GM23338 (cell line): ENCODE measurements at regions not wholly inside any gene's neighbourhood (a gene's known extent, or its start where the extent isn't known, plus 50 kb on each side); places are given as distances from the start of the nearest gene placed in this dataset.

Source experiments
- ATAC-seq: fragments of 200-7000 bp; cut with Tn5 transposase; 3 replicates; pipeline ENCODE4 v1.9.1; 2020
- DNase-seq: peaks from one replicate; pipeline ENCODE4 v3.0.0-alpha.2; 2015; ENCODE audit warnings: low spot score
- H2AFZ ChIP-seq: fragments of 200-600 bp; sonication (generic); 2 replicates; pipeline ENCODE4 v1.8.0; 2016; ENCODE audit warnings: antibody characterized with exemption, mild to moderate bottlenecking, moderate library complexity
- H3F3A ChIP-seq: fragments of 200-600 bp; sonication (generic); replicated peaks from 2 replicates; pipeline ENCODE4 v1.8.0; 2017; ENCODE audit warnings: antibody characterized with exemption, mixed run types, low read depth
- H3K27ac ChIP-seq: fragments of 200-600 bp; sonication (generic); 2 replicates; pipeline ENCODE4 v1.6.1; 2016; ENCODE audit warnings: low read depth
- H3K27me3 ChIP-seq: fragments of 200-600 bp; sonication (generic); 2 replicates; pipeline ENCODE4 v1.8.0; 2016; ENCODE audit warnings: mild to moderate bottlenecking, mixed run types, moderate library complexity; ENCODE audit not compliant: insufficient read depth
- H3K36me3 ChIP-seq: fragments of 200-600 bp; sonication (generic); 2 replicates; pipeline ENCODE4 v1.8.0; 2016; ENCODE audit warnings: mild to moderate bottlenecking; ENCODE audit not compliant: insufficient read depth
- H3K4me1 ChIP-seq: fragments of 200-600 bp; sonication (generic); 2 replicates; pipeline ENCODE4 v1.8.0; 2016; ENCODE audit warnings: mild to moderate bottlenecking, moderate library complexity; ENCODE audit not compliant: insufficient read depth
- H3K4me2 ChIP-seq: fragments of 200-600 bp; sonication (generic); 2 replicates; pipeline ENCODE4 v1.7.1; 2017; ENCODE audit warnings: mixed run types
- H3K4me3 ChIP-seq: fragments of 200-600 bp; sonication (generic); 2 replicates; pipeline ENCODE4 v1.6.1; 2016; ENCODE audit warnings: mixed run types
- H3K79me2 ChIP-seq: fragments of 200-600 bp; sonication (generic); replicated peaks from 2 replicates; pipeline ENCODE4 v1.8.0; 2017; ENCODE audit warnings: mild to moderate bottlenecking; ENCODE audit not compliant: insufficient read depth
- H3K9me2 ChIP-seq: fragments of 200-600 bp; sonication (generic); 2 replicates; pipeline ENCODE4 v1.8.0; 2017; ENCODE audit not compliant: insufficient read depth
- H4K20me1 ChIP-seq: fragments of 200-600 bp; sonication (generic); replicated peaks from 2 replicates; pipeline ENCODE4 v1.8.0; 2017; ENCODE audit warnings: mild to moderate bottlenecking; ENCODE audit not compliant: insufficient read depth
- H3K27ac Mint-ChIP-seq: 2 replicates; pipeline ENCODE4 v1.8.0; 2020; ENCODE audit warnings: inconsistent platforms, mild to moderate bottlenecking, moderate library complexity, mixed read lengths
- H3K27me3 Mint-ChIP-seq: 3 replicates; pipeline ENCODE4 v1.8.0; 2022; ENCODE audit warnings: low read depth, mild to moderate bottlenecking, moderate library complexity, mixed read lengths, inconsistent platforms; ENCODE audit not compliant: insufficient read depth, poor library complexity
- H3K36me3 Mint-ChIP-seq: 3 replicates; pipeline ENCODE4 v1.8.0; 2021; ENCODE audit warnings: low read depth, mild to moderate bottlenecking, inconsistent platforms, moderate library complexity, mixed read lengths
- H3K4me1 Mint-ChIP-seq: 3 replicates; pipeline ENCODE4 v1.8.0; 2020; ENCODE audit warnings: mild to moderate bottlenecking, inconsistent platforms, mixed read lengths
- H3K4me3 Mint-ChIP-seq: 3 replicates; pipeline ENCODE4 v1.8.0; 2021; ENCODE audit warnings: moderate library complexity, mild to moderate bottlenecking, inconsistent platforms, mixed read lengths
- H3K9me3 Mint-ChIP-seq: 3 replicates; pipeline ENCODE4 v1.8.0; 2020; ENCODE audit warnings: moderate library complexity, mild to moderate bottlenecking, inconsistent platforms, mixed read lengths
- CREB1 ChIP-seq: fragments of 250-450 bp; sonication (Bioruptor Pico); IDR thresholded peaks from 2 replicates; pipeline ENCODE4 v1.5.0; 2020; ENCODE audit warnings: low read depth, mild to moderate bottlenecking, moderate library complexity
- EZH2 ChIP-seq: fragments of 200-600 bp; sonication (generic); IDR thresholded peaks from one replicate; pipeline ENCODE4 v1.8.0; 2017; ENCODE audit warnings: antibody characterized with exemption, mild to moderate bottlenecking, low read depth; ENCODE audit not compliant: unreplicated experiment
- JUNB ChIP-seq: IDR thresholded peaks from one replicate; pipeline ENCODE4 v1.6.1; 2016; ENCODE audit warnings: antibody characterized with exemption; ENCODE audit not compliant: unreplicated experiment
- NANOG ChIP-seq: IDR thresholded peaks from 2 replicates; pipeline ENCODE4 v1.6.1; 2016; ENCODE audit warnings: antibody characterized with exemption, borderline replicate concordance
- POLR2AphosphoS5 ChIP-seq: IDR thresholded peaks from 2 replicates; pipeline ENCODE4 v1.6.1; 2016; ENCODE audit warnings: antibody characterized with exemption, low read depth
- ZNF114 ChIP-seq: fragments of 250-450 bp; sonication (Bioruptor Pico); IDR thresholded peaks from 2 replicates; pipeline ENCODE4 v1.5.0; 2020; ENCODE audit warnings: mild to moderate bottlenecking, moderate library complexity
- ZNF331 ChIP-seq: fragments of 250-450 bp; sonication (Bioruptor Pico); IDR thresholded peaks from 2 replicates; pipeline ENCODE4 v1.5.0; 2020; ENCODE audit warnings: low read depth, mild to moderate bottlenecking, moderate library complexity
- TF ChIP-seq, protein P1 (sequence below): IDR thresholded peaks from one replicate; pipeline ENCODE4 v1.6.1; 2018; ENCODE audit warnings: antibody characterized with exemption; ENCODE audit not compliant: unreplicated experiment
- TF ChIP-seq, protein P2 (sequence below): fragments of 250-450 bp; sonication (Bioruptor Pico); IDR thresholded peaks from 2 replicates; pipeline ENCODE4 v1.5.0; 2020; ENCODE audit warnings: mild to moderate bottlenecking, moderate library complexity
- TF ChIP-seq, protein P3 (sequence below): IDR thresholded peaks from 2 replicates; pipeline ENCODE4 v1.6.1; 2016; ENCODE audit warnings: antibody characterized with exemption
- TF ChIP-seq, protein P4 (sequence below), 2 experiments: fragments of 200-600 bp in 1 of 2; sonication (generic) in 1 of 2; conservative IDR thresholded peaks; 2 replicates each; pipeline versions ENCODE4 v1.5.1 to v1.6.1; 2016 to 2017; ENCODE audit warnings: antibody characterized with exemption in 2 of 2, low read depth in 2 of 2, mild to moderate bottlenecking in 2 of 2, moderate library complexity in 1 of 2

DNA sequence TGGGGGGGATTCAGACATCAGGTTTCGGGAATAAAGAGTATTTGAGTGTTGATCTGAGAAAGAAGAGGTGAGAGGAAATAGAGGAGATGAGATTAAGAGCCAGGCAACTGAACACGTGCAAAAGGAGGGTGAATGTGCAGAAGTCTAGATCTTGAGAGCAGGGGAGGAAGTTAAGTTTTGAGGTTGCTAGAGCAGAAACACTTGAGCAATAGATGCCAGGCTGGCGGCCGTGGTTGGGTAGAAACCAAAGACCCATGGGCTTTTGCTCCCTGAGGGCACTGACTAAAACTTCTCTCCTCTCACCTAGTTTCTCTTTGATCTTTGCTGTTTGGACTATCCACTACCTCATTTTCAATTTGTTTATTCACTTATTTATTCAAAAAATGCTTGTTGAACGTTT lies 116.0 kb downstream of the CDC42EP3 start:
- no peaks in the 10 kb centered on the region for H3K27me3 Mint-ChIP-seq
- H3K27ac Mint-ChIP-seq: no peak overlapping the region
- Histone ChIP-seq H2AFZ (no peak overlapping the region), H3K27ac (no peak overlapping the region), H3K9me2 (peaks cover 12% of the 10 kb centered on the region; the same call in 1 of the 2 replicates), H3K36me3 (no peaks in the 10 kb centered on the region), H3F3A (no peaks in the 10 kb centered on the region), H3K79me2 (no peaks in the 10 kb centered on the region), H3K4me3 (no peak overlapping the region), H4K20me1 (no peaks in the 10 kb centered on the region), H3K27me3 (no peaks in the 10 kb centered on the region), H3K4me2 (no peak overlapping the region), H3K4me1 (no peaks in the 10 kb centered on the region)
- H3K9me3 Mint-ChIP-seq: no peaks in the 10 kb centered on the region
- TF ChIP-seq, protein P1, sequence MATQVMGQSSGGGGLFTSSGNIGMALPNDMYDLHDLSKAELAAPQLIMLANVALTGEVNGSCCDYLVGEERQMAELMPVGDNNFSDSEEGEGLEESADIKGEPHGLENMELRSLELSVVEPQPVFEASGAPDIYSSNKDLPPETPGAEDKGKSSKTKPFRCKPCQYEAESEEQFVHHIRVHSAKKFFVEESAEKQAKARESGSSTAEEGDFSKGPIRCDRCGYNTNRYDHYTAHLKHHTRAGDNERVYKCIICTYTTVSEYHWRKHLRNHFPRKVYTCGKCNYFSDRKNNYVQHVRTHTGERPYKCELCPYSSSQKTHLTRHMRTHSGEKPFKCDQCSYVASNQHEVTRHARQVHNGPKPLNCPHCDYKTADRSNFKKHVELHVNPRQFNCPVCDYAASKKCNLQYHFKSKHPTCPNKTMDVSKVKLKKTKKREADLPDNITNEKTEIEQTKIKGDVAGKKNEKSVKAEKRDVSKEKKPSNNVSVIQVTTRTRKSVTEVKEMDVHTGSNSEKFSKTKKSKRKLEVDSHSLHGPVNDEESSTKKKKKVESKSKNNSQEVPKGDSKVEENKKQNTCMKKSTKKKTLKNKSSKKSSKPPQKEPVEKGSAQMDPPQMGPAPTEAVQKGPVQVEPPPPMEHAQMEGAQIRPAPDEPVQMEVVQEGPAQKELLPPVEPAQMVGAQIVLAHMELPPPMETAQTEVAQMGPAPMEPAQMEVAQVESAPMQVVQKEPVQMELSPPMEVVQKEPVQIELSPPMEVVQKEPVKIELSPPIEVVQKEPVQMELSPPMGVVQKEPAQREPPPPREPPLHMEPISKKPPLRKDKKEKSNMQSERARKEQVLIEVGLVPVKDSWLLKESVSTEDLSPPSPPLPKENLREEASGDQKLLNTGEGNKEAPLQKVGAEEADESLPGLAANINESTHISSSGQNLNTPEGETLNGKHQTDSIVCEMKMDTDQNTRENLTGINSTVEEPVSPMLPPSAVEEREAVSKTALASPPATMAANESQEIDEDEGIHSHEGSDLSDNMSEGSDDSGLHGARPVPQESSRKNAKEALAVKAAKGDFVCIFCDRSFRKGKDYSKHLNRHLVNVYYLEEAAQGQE: no peak
- TF ChIP-seq JUNB: no peak
- no peak for TF ChIP-seq ZNF331 (CRISPR knock-in tag)
- no peak for TF ChIP-seq NANOG
- TF ChIP-seq EZH2: no peak
- TF ChIP-seq CREB1 (CRISPR knock-in tag): no peak
- TF ChIP-seq, protein P2, sequence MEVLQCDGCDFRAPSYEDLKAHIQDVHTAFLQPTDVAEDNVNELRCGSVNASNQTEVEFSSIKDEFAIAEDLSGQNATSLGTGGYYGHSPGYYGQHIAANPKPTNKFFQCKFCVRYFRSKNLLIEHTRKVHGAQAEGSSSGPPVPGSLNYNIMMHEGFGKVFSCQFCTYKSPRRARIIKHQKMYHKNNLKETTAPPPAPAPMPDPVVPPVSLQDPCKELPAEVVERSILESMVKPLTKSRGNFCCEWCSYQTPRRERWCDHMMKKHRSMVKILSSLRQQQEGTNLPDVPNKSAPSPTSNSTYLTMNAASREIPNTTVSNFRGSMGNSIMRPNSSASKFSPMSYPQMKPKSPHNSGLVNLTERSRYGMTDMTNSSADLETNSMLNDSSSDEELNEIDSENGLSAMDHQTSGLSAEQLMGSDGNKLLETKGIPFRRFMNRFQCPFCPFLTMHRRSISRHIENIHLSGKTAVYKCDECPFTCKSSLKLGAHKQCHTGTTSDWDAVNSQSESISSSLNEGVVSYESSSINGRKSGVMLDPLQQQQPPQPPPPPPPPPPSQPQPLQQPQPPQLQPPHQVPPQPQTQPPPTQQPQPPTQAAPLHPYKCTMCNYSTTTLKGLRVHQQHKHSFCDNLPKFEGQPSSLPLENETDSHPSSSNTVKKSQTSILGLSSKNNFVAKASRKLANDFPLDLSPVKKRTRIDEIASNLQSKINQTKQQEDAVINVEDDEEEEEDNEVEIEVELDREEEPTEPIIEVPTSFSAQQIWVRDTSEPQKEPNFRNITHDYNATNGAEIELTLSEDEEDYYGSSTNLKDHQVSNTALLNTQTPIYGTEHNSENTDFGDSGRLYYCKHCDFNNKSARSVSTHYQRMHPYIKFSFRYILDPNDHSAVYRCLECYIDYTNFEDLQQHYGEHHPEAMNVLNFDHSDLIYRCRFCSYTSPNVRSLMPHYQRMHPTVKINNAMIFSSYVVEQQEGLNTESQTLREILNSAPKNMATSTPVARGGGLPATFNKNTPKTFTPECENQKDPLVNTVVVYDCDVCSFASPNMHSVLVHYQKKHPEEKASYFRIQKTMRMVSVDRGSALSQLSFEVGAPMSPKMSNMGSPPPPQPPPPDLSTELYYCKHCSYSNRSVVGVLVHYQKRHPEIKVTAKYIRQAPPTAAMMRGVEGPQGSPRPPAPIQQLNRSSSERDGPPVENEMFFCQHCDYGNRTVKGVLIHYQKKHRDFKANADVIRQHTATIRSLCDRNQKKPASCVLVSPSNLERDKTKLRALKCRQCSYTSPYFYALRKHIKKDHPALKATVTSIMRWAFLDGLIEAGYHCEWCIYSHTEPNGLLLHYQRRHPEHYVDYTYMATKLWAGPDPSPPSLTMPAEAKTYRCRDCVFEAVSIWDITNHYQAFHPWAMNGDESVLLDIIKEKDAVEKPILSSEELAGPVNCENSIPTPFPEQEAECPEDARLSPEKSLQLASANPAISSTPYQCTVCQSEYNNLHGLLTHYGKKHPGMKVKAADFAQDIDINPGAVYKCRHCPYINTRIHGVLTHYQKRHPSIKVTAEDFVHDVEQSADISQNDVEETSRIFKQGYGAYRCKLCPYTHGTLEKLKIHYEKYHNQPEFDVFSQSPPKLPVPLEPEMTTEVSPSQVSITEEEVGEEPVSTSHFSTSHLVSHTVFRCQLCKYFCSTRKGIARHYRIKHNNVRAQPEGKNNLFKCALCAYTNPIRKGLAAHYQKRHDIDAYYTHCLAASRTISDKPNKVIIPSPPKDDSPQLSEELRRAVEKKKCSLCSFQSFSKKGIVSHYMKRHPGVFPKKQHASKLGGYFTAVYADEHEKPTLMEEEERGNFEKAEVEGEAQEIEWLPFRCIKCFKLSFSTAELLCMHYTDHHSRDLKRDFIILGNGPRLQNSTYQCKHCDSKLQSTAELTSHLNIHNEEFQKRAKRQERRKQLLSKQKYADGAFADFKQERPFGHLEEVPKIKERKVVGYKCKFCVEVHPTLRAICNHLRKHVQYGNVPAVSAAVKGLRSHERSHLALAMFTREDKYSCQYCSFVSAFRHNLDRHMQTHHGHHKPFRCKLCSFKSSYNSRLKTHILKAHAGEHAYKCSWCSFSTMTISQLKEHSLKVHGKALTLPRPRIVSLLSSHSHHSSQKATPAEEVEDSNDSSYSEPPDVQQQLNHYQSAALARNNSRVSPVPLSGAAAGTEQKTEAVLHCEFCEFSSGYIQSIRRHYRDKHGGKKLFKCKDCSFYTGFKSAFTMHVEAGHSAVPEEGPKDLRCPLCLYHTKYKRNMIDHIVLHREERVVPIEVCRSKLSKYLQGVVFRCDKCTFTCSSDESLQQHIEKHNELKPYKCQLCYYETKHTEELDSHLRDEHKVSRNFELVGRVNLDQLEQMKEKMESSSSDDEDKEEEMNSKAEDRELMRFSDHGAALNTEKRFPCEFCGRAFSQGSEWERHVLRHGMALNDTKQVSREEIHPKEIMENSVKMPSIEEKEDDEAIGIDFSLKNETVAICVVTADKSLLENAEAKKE (CRISPR knock-in tag): no peak
- TF ChIP-seq POLR2AphosphoS5: no peak
- TF ChIP-seq, protein P3, sequence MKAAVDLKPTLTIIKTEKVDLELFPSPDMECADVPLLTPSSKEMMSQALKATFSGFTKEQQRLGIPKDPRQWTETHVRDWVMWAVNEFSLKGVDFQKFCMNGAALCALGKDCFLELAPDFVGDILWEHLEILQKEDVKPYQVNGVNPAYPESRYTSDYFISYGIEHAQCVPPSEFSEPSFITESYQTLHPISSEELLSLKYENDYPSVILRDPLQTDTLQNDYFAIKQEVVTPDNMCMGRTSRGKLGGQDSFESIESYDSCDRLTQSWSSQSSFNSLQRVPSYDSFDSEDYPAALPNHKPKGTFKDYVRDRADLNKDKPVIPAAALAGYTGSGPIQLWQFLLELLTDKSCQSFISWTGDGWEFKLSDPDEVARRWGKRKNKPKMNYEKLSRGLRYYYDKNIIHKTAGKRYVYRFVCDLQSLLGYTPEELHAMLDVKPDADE: no peak
- TF ChIP-seq, protein P4, sequence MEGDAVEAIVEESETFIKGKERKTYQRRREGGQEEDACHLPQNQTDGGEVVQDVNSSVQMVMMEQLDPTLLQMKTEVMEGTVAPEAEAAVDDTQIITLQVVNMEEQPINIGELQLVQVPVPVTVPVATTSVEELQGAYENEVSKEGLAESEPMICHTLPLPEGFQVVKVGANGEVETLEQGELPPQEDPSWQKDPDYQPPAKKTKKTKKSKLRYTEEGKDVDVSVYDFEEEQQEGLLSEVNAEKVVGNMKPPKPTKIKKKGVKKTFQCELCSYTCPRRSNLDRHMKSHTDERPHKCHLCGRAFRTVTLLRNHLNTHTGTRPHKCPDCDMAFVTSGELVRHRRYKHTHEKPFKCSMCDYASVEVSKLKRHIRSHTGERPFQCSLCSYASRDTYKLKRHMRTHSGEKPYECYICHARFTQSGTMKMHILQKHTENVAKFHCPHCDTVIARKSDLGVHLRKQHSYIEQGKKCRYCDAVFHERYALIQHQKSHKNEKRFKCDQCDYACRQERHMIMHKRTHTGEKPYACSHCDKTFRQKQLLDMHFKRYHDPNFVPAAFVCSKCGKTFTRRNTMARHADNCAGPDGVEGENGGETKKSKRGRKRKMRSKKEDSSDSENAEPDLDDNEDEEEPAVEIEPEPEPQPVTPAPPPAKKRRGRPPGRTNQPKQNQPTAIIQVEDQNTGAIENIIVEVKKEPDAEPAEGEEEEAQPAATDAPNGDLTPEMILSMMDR (conservative IDR thresholded peaks at IDR 0.05; ENCODE audit: low read depth in 2 of 2): no peak
- no peak for TF ChIP-seq ZNF114 (CRISPR knock-in tag)
- ATAC-seq (no peak), DNase-seq (no peak)
- H3K4me1 Mint-ChIP-seq: peaks cover 3% of the 10 kb centered on the region; the same call in 1 of the 3 replicates
- no peaks in the 10 kb centered on the region for H3K36me3 Mint-ChIP-seq
- H3K4me3 Mint-ChIP-seq: no peak overlapping the region
